DND-41 (cell line): ENCODE measurements at regions not wholly inside any gene's neighbourhood (a gene's known extent, or its start where the extent isn't known, plus 50 kb on each side); places are given as distances from the start of the nearest gene placed in this dataset.
A peak's percentile ranks its signal among the peaks of the same experiment; 100 is the strongest.

Experiments
- CTCF ChIP-seq: IDR thresholded peaks from 2 replicates; pipeline ENCODE4 v1.5.1; 2012; ENCODE audit warnings: borderline replicate concordance, low read length, moderate library complexity, mild to moderate bottlenecking; ENCODE audit not compliant: poor library complexity, severe bottlenecking; ENCODE audit errors: extremely low read depth
- EZH2 ChIP-seq: IDR thresholded peaks from 3 replicates; pipeline ENCODE4 v1.6.1; 2012; ENCODE audit warnings: borderline replicate concordance, low read depth, mild to moderate bottlenecking, moderate library complexity, low read length, inconsistent platforms; ENCODE audit not compliant: severe bottlenecking

GRCh38 chr2:187842978-187843847 is 289.0 kb upstream of the TFPI start:
- TF ChIP-seq EZH2 (no peak), CTCF (peak; percentile 63)
